GM20000 (cell line): ENCODE measurements at regions not wholly inside any gene's neighbourhood (a gene's known extent, or its start where the extent isn't known, plus 50 kb on each side); places are given as distances from the start of the nearest gene placed in this dataset.

Experiments
- DNase-seq: peaks from one replicate; pipeline ENCODE4 v3.0.0; 2012; ENCODE audit warnings: low spot score
- TF ChIP-seq, protein P1 (sequence below): IDR thresholded peaks from 2 replicates; pipeline ENCODE4 v1.5.1; 2012; ENCODE audit warnings: mild to moderate bottlenecking, control low read depth; ENCODE audit errors: extremely low read depth, missing control alignments

DNA sequence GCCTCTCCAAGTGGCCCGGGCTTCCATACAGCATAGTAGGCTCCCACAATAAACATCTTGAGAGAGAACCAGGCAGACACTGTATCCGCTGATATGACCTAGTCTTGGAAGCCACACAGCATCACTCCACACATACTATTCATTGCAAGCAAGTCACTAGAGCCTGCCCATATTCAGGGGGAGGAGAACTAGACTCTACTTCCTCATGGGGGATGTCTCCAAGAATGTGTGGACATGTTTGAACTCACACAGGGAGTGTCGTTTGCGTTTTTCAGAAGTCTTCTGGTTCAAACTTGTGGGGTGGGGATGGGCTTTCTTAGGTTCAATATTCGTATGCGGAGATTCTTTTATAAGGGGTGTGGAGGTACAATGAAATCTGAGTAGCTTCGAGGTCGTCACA is 232.6 kb upstream of the HABP2 start:
- TF ChIP-seq, protein P1, sequence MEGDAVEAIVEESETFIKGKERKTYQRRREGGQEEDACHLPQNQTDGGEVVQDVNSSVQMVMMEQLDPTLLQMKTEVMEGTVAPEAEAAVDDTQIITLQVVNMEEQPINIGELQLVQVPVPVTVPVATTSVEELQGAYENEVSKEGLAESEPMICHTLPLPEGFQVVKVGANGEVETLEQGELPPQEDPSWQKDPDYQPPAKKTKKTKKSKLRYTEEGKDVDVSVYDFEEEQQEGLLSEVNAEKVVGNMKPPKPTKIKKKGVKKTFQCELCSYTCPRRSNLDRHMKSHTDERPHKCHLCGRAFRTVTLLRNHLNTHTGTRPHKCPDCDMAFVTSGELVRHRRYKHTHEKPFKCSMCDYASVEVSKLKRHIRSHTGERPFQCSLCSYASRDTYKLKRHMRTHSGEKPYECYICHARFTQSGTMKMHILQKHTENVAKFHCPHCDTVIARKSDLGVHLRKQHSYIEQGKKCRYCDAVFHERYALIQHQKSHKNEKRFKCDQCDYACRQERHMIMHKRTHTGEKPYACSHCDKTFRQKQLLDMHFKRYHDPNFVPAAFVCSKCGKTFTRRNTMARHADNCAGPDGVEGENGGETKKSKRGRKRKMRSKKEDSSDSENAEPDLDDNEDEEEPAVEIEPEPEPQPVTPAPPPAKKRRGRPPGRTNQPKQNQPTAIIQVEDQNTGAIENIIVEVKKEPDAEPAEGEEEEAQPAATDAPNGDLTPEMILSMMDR, result no peak
- no peak for DNase-seq

DNA sequence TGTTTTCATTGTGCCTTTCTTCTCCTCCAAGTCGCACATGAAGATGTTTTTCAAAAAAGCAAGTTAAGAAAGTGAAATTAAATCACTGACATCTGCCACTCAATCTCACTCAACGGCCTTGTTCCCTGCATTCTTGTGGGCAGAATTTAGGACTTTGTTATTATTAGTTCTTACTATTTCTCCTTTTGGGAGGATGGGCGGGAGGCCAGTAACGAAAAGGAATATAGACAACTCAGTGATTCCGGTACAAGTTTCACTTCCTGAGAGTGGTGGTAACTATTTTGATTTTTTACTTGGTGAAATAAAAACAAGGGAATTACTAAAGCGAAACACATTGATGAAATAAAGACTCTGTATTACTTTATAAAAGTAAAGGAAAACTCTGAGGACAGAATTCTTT is 231.9 kb upstream of the HABP2 start:
- TF ChIP-seq, protein P1, result no peak
- no peak for DNase-seq

DNA sequence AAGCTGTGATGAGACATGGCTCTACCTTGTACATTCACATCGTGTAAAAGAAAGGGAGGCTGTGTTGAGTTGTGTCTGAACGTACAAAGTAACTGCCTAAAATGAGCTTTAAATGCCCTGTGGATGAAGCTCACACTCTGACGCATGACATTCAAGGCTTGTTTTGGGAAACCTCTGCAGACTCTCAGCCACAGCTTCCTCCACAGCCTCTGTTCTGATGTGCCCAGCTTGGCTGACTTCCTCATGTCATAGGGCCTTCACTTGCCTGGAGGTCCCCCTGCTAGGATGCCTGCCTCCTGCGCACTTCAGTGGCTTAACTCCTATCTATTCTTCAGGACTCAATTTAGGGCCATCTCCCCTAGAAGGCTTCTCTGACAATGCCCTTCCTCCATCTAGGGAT is 230.0 kb upstream of the HABP2 start:
- no peak for DNase-seq
- TF ChIP-seq, protein P1, result no peak

DNA sequence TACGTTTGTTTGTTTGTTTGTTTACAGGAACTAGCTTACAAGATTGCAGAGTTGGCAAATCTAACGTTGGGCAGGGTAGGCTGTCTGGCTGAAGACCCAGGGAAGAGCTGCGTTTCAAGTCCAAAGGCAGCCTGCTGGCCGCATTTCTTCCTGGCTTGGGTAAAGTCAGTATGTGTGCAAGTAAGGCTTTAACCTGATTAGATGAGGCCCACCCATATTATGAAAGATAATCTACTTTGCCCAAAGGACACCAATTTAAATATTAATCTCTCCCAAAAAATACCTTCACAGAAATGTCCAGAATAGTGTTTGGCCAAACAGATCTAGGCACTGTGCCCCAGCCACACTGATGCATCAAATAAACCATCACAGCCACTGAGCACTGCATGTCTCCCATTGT is 228.9 kb upstream of the HABP2 start:
- DNase-seq, result no peak
- TF ChIP-seq, protein P1, result no peak

DNA sequence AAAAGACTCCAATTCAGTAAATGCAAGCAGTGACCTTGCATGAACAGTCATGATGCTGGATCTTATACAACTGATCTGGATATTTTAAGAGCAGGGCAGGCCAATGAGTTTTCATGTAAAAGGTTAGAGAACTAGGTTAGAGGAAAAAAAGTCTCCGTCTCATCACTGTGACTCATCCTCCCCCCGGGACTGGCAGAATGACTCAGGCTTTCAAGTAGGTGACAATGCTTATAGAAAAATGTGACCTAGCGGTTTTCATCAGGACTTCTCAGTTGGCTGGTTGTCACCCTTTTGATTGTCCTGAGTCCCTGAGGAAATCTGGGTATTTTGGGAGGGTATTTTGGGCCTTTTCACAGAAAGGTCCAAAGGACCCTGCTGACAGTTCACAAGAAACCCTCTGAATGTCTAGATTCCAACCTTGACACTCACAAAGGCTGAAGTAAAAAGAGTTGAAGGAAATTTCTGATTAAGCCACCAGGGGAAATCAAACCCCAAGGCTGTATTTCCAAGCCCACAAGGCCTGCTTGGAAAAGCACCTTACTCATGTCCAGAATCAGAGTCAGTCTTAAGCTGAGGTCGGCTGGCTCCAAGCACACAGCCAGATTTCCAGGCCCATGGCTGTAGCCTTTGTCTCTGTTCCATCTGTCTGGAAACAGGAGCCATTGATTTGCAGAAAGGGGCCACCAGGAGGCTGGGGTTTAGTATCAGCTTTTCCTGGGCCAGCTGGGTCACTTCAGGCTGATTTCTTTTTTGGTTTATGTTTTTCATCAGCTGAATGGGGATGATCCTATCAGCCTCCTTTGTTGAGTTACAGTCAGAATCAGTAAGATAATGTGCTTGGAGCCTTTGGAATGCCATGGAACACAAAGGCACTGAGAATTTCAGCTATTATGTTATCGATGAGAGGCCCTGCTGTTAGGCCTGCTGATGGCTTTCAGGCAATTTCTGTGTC is 226.4 kb upstream of the HABP2 start:
- peak; percentile 31 for DNase-seq
- TF ChIP-seq, protein P1, result no peak

DNA sequence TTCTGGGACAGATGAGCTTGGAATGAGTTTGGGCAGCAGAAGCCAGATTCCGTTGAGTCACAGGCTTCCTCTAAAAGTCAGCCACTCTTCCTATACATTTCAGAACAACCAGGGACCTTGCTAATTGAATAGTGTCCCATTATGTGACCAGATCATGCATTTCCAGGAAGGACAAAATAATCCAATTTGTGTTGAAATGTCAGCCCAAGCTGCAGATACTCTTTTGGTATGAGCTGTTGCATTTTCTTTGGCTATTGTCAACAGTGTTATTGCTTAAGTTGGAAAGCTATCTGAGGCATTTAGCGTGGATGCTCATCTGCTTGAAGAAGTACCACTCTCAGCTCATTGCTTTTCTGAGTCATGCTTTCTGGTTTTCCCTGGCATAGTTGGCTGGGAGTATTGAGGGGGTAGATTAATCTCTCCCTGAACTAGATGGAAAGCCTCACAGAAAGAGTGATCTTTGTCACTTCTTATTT is 223.7 kb upstream of the HABP2 start:
- TF ChIP-seq, protein P1, result no peak
- no peak for DNase-seq

DNA sequence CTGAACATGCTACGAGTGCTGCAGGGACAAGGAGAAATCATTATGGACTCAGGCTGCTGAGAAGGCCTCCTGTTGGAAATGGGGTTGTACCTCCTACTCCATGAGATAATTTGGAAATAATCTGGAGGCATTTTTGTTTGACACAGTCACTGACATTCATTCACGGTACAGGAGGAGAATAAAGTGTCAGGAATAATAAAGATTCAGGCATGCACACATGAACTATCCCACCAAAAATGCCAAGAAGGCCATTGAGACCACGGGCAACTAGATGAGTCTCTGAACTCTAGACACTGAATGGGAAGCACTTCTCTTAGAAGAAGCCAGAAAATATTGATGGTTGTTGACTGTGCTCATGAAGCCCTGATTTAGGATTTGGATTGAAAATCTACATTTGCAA is 220.9 kb upstream of the HABP2 start:
- TF ChIP-seq, protein P1, result no peak

More for the DNA sequence above, 220.9 kb upstream of the HABP2 start:
- DNase-seq, result no peak
